ENCODE measurements at regions not wholly inside any gene's neighbourhood (a gene's known extent, or its start where the extent isn't known, plus 50 kb on each side); places are given as distances from the start of the nearest gene placed in this dataset.

DNA sequence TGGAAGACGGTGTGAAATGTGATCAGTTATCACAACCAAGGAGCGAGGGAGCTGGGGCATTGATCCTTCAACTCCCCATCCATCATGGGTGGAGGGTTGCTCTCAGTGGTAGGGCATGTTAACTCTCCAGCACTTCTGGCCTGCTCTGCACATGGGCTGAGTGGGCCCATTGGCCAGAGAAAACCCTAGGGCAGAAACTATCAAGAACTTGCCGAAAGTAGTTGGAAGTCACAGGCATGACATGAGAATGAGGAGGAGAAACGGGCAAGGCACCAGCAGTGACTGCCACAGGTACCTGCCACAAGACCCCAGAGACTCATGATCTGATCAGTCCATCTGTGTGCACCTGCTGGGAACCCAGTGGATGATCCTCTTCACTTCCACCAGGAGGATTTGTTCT lies 50.9 kb upstream of the CXCL14 start:
- no peak for DNase-seq (ENCODE audit: low spot score)

DNA sequence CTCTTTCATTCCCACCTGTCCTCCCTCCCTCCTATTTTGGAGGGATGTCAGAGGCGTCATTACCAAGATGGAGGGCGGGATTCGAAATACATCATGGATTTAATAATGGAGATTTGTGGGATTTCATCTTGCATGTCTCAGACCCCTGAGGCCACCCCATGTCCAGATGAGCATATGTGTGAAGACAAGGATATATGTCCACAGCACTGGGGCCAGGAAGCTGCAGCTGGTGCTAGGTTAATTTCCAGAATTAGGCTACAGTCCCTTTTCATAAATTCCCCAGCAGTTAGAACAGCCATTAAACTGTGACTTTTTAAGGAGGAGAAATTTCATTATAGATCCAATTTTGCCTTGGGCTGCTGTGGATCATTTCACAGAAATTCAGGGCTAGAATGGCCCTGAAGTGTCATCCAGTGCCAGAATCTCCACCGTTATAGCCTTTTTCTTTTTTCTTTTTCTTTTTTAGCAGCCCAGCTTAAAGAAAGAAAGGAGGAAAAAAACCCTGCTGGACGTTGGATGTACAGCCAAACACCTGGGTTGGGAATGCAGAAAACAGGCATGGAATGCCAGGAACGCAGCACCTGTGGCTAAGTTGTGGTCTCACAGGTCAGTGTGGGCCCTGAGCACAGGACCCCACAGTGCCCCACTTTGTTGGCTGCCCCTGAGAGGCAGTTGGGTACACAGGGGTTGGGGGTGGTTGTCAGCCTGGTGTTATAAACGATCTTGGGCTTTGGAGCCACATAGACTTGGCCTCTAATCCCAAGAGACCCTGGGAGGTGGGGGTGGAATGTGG lies 50.2 kb upstream of the CXCL14 start:
- no peak for DNase-seq (ENCODE audit: low spot score)
